Esophagus (tissue), 2 donors: ENCODE measurements at regions not wholly inside any gene's neighbourhood (a gene's known extent, or its start where the extent isn't known, plus 50 kb on each side); places are given as distances from the start of the nearest gene placed in this dataset.

Experiments
- H3K27ac ChIP-seq, 2 donors: one replicate each; pipeline ENCODE4 v1.5.1; 2013; ENCODE audit warnings: low read depth in 2 of 2, mild to moderate bottlenecking in 2 of 2, inconsistent platforms in 1 of 2, low read length in 1 of 2, moderate library complexity in 1 of 2
- H3K27me3 ChIP-seq, 2 donors: one replicate each; pipeline ENCODE4 v1.6.1; 2013; ENCODE audit warnings: low read length in 2 of 2, control low read depth in 1 of 2, mild to moderate bottlenecking in 1 of 2; ENCODE audit not compliant: insufficient read depth in 2 of 2, control insufficient read depth in 1 of 2
- H3K36me3 ChIP-seq, 2 donors: one replicate each; pipeline ENCODE4 v1.6.1; 2013; ENCODE audit warnings: low read length in 1 of 2; ENCODE audit not compliant: control insufficient read depth in 2 of 2, insufficient read depth in 2 of 2
- H3K4me1 ChIP-seq, 2 donors: one replicate each; pipeline ENCODE4 v1.6.1; 2013; ENCODE audit warnings: low read length in 1 of 2; ENCODE audit not compliant: control insufficient read depth in 2 of 2, insufficient read depth in 2 of 2
- H3K4me3 ChIP-seq, 2 donors: one replicate each; pipeline ENCODE4 v1.5.1; 2013; ENCODE audit warnings: low read length in 2 of 2, mild to moderate bottlenecking in 2 of 2, low read depth in 1 of 2, moderate library complexity in 1 of 2
- H3K9me3 ChIP-seq, 2 donors: one replicate each; pipeline ENCODE4 v1.6.1; 2013; ENCODE audit warnings: mild to moderate bottlenecking in 2 of 2, low read depth in 1 of 2, low read length in 1 of 2, moderate library complexity in 1 of 2; ENCODE audit not compliant: control insufficient read depth in 2 of 2, insufficient read depth in 1 of 2
- WGBS, 2 donors: extraction: QIAGEN DNeasy Blood & Tissue Kit; methylation state at CpG; one replicate each; pipeline ENCODE4 v1.1.7; 2013; 5-methylcytosine and 5-hydroxymethylcytosine counted together
- donor health status: healthy with polysubstance abuse.
- donor health status: Bipolar disorder and iron deficiency.

GRCh38 chrX:20591246-20591645 lies 324.5 kb upstream of the RPS6KA3 start:
- no peak overlapping the region for H3K27ac ChIP-seq
- H3K27me3 ChIP-seq, result no peaks in the 10 kb centered on the region
- H3K4me3 ChIP-seq, result no peak overlapping the region
- H3K36me3 ChIP-seq, result no peaks in the 10 kb centered on the region
- 57% methylated on average over 2 of the region's 2 CpGs for WGBS, 2 donors
- no peaks in the 10 kb centered on the region for H3K9me3 ChIP-seq
- H3K4me1 ChIP-seq, result peaks cover 0 to 1% of the 10 kb centered on the region in 2 donors

- no peaks in the 10 kb centered on the region for H3K9me3 ChIP-seq
- no peaks in the 10 kb centered on the region for H3K4me1 ChIP-seq
- H3K27ac ChIP-seq, result no peak overlapping the region
- 46 to 50% methylated on average over 2 of the region's 2 CpGs for WGBS, 2 donors
- H3K4me3 ChIP-seq, result no peak overlapping the region
- no peaks in the 10 kb centered on the region for H3K27me3 ChIP-seq
- H3K36me3 ChIP-seq, result no peaks in the 10 kb centered on the region
Measured at GRCh38 chrX:20585782-20586181, 319.1 kb upstream of the RPS6KA3 start.

DNA sequence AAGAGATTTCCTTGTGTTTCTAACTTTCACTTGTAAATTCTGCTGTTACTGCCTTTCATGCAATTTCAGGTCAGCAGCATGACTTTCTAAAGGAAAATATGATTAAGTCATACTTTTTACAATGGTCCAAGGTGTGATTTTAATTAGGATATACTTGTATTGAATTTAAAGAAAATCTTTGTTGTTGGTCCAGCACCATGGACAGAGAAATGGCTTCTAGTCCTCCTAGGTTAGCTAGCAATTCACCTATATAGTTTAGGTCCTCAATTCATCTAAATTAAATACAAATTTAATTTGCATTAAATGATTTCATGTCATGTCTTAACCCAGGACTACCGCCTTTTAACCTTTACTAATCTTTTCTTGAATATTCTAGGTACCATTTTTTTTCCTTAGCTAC lies 304.9 kb upstream of the RPS6KA3 start:
- no peaks in the 10 kb centered on the region for H3K4me1 ChIP-seq
- H3K27ac ChIP-seq, result no peak overlapping the region
- no peak overlapping the region for H3K4me3 ChIP-seq
- H3K27me3 ChIP-seq, result peaks cover 0 to 5% of the 10 kb centered on the region in 2 donors
- WGBS, 2 donors, result 60 to 66% methylated on average over 1 of the region's 1 CpG
- H3K36me3 ChIP-seq, result no peaks in the 10 kb centered on the region
- H3K9me3 ChIP-seq, result no peaks in the 10 kb centered on the region

GRCh38 chrX:20567108-20567507 lies 300.4 kb upstream of the RPS6KA3 start:
- Histone ChIP-seq H3K9me3 (no peaks in the 10 kb centered on the region), H3K27me3 (no peaks in the 10 kb centered on the region), H3K36me3 (no peaks in the 10 kb centered on the region), H3K4me1 (no peaks in the 10 kb centered on the region), H3K4me3 (no peak overlapping the region), H3K27ac (no peak overlapping the region)

DNA sequence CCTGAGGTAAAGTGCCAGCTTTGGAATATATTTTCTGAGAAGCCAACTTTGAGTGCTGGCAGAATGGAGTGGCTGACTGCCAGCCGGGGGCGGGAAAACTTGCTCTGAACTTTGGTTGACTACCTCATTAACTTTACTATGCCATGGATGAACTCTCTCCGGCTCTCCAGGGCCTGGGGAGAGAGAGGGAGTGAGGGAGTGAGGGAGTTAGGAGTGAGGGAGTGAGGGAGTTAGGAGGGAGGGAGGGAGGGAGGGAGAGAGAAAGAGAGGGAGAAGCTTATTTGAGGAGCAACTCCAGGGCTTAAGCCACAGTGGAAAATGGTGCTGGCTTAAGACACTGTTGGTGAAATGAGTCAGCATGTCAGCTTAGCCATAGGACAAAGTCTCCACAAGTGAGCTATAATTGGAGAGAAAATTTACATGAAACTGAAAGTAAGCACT lies 280.9 kb upstream of the RPS6KA3 start:
- Histone ChIP-seq H3K9me3 (peaks cover 0 to under 1% of the 10 kb centered on the region in 2 donors), H3K4me1 (no peaks in the 10 kb centered on the region), H3K36me3 (no peaks in the 10 kb centered on the region), H3K27ac (peak overlapping the region in 1 of 2 donors; percentile 27), H3K27me3 (no peaks in the 10 kb centered on the region), H3K4me3 (no peak overlapping the region)
- WGBS, 2 donors, result 29 to 46% methylated on average over 3 of the region's 3 CpGs

- H3K4me3 ChIP-seq, result no peak overlapping the region
- H3K9me3 ChIP-seq, result peaks cover 0 to 3% of the 10 kb centered on the region in 2 donors
- H3K36me3 ChIP-seq, result no peaks in the 10 kb centered on the region
- H3K27me3 ChIP-seq, result no peaks in the 10 kb centered on the region
- no peaks in the 10 kb centered on the region for H3K4me1 ChIP-seq
- WGBS, 2 donors, result 48 to 60% methylated on average over 3 of the region's 3 CpGs
- no peak overlapping the region for H3K27ac ChIP-seq
Measured at GRCh38 chrX:20545538-20545937, 278.8 kb upstream of the RPS6KA3 start.

GRCh38 chrX:20542072-20542471 lies 275.4 kb upstream of the RPS6KA3 start:
- H3K27me3 ChIP-seq, result no peaks in the 10 kb centered on the region
- 20 to 60% methylated on average over 1 of the region's 1 CpG for WGBS, 2 donors
- no peaks in the 10 kb centered on the region for H3K4me1 ChIP-seq
- H3K36me3 ChIP-seq, result no peaks in the 10 kb centered on the region
- peaks cover 0 to 3% of the 10 kb centered on the region in 2 donors for H3K9me3 ChIP-seq
- no peak overlapping the region for H3K4me3 ChIP-seq
- H3K27ac ChIP-seq, result no peak overlapping the region

DNA sequence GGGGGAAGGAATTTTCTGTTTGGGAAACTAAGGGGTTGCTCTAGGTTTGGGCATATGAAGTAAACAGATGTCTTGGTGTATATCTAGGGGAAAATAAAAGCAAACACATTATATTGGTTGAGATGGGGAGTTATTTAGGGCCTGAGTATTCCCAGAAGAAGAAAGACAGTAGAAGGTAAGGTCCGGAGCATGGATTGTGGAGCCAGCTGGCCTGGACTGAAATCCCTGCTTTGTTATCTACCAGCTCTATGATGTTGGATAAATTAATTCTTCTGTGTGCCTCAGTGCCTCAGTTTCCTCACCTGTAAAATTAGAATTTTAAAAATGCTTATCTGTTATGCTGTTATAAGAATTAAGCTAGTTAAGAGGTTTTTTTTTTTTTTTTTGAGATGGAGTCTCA lies 272.3 kb upstream of the RPS6KA3 start:
- Histone ChIP-seq H3K27me3 (no peaks in the 10 kb centered on the region), H3K4me1 (no peaks in the 10 kb centered on the region), H3K4me3 (no peak overlapping the region), H3K9me3 (peaks cover 0 to 3% of the 10 kb centered on the region in 2 donors), H3K36me3 (no peaks in the 10 kb centered on the region), H3K27ac (no peak overlapping the region)
- 94 to 100% methylated on average over 1 of the region's 1 CpG for WGBS, 2 donors

DNA sequence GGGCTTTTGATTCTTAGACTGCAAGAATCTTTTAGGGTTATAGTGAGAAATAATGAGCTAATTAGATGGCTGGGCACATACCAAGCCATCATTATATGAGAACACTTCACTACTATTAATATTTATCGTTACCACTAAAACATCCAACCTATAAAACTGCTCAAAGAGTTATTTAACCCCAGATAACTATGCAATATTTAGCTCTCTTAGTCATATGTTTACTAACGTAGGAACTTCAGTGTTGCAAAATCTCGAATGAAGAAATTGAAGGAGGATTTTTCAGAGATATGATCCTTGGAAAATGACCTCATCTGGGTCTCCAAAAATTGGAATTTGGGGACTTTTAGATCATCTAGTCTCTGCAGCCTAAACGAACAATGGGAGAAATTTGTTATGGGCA lies 265.0 kb upstream of the RPS6KA3 start:
- H3K27ac ChIP-seq, result no peak overlapping the region
- no peaks in the 10 kb centered on the region for H3K36me3 ChIP-seq
- H3K4me3 ChIP-seq, result no peak overlapping the region
- 53 to 69% methylated on average over 4 of the region's 4 CpGs for WGBS, 2 donors
- H3K4me1 ChIP-seq, result no peaks in the 10 kb centered on the region
- no peaks in the 10 kb centered on the region for H3K27me3 ChIP-seq
- no peaks in the 10 kb centered on the region for H3K9me3 ChIP-seq

DNA sequence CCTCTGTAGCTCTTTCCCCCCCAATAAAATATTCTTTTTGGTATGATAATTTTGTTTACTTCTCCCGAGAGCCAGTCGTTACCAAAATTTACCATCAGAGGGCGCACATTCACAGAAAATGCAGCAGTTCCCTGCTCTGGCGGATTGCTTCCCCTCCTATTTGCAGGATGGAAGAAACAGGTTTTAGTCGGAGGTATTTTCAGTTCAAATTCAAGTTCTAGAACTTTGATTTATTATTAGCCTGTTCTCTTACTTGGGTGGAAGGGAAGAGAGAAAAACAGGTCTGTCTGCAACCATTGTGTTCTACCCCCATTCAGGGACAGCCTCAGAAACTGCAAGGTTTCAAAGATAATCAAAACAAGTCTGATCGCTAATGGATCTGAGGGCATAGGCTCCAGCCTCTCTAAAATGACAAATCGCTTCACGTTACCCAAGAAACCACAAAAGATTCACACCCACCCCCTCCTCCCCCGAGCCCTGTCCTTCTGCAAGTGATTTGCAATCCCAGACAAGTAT lies 263.8 kb upstream of the RPS6KA3 start:
- no peaks in the 10 kb centered on the region for H3K27me3 ChIP-seq
- H3K27ac ChIP-seq, result no peak overlapping the region
- H3K4me1 ChIP-seq, result no peaks in the 10 kb centered on the region
- H3K36me3 ChIP-seq, result no peaks in the 10 kb centered on the region
- H3K4me3 ChIP-seq, result no peak overlapping the region
- no peaks in the 10 kb centered on the region for H3K9me3 ChIP-seq
- 2 to 7% methylated on average over 9 of the region's 9 CpGs for WGBS, 2 donors
